Neural cell (in vitro differentiated cells): ENCODE measurements at regions not wholly inside any gene's neighbourhood (a gene's known extent, or its start where the extent isn't known, plus 50 kb on each side); places are given as distances from the start of the nearest gene placed in this dataset.

Experiments
- H2AFZ ChIP-seq: fragments of 200-600, 300-800 bp; sonication (generic), shearing (Covaris generic); 2 replicates; pipeline ENCODE4 v1.6.0; 2014; ENCODE audit warnings: low read depth, mild to moderate bottlenecking, antibody characterized with exemption, low read length, moderate library complexity
- H3F3A ChIP-seq: fragments of 200-600 bp; shearing (Covaris generic); 2 replicates; pipeline ENCODE4 v1.6.1; 2016; ENCODE audit warnings: mild to moderate bottlenecking, moderate library complexity, mixed read lengths, antibody characterized with exemption, low read length; ENCODE audit not compliant: insufficient read depth, poor library complexity, severe bottlenecking
- H3K27ac ChIP-seq: fragments of 200-600, 300-800 bp; sonication (generic), shearing (Covaris generic); 2 replicates; pipeline ENCODE4 v1.5.1; 2014; ENCODE audit warnings: mild to moderate bottlenecking, low read length, moderate library complexity
- H3K27me3 ChIP-seq: fragments of 300-800, 200-600 bp; sonication (generic), shearing (Covaris generic); 2 replicates; pipeline ENCODE4 v1.6.0; 2014; ENCODE audit warnings: mild to moderate bottlenecking, low read depth, low read length, moderate library complexity; ENCODE audit not compliant: insufficient read depth
- H3K36me3 ChIP-seq: fragments of 300-800, 200-600 bp; sonication (generic), shearing (Covaris generic); 2 replicates; pipeline ENCODE4 v1.5.1; 2014; ENCODE audit warnings: mild to moderate bottlenecking, antibody characterized with exemption, low read length, moderate library complexity; ENCODE audit not compliant: insufficient read depth
- H3K4me2 ChIP-seq: fragments of 300-800, 200-600 bp; sonication (generic), shearing (Covaris generic); 2 replicates; pipeline ENCODE4 v1.6.0; 2014; ENCODE audit warnings: mild to moderate bottlenecking, low read length
- H3K4me3 ChIP-seq: fragments of 300-800, 200-600 bp; sonication (generic), shearing (Covaris generic); 2 replicates; pipeline ENCODE4 v1.5.1; 2014; ENCODE audit warnings: mild to moderate bottlenecking, low read length, moderate library complexity
- H3K79me2 ChIP-seq: fragments of 200-600 bp; shearing (Covaris generic); replicated peaks from 2 replicates; pipeline ENCODE4 v1.6.0; 2014; ENCODE audit warnings: mild to moderate bottlenecking, low read length, moderate library complexity; ENCODE audit not compliant: insufficient read depth
- H3K9ac ChIP-seq: fragments of 300-800, 200-600 bp; sonication (generic), shearing (Covaris generic); 2 replicates; pipeline ENCODE4 v1.6.1; 2016; ENCODE audit warnings: mild to moderate bottlenecking, low read length, mixed read lengths
- H3K9me2 ChIP-seq: fragments of 200-600 bp; shearing (Covaris generic); 2 replicates; pipeline ENCODE4 v1.6.1; 2016; ENCODE audit warnings: mild to moderate bottlenecking, low read length, mixed read lengths; ENCODE audit not compliant: insufficient read depth
- H3K9me3 ChIP-seq: fragments of 200-600, 300-800 bp; sonication (generic), shearing (Covaris generic); 2 replicates; pipeline ENCODE4 v1.6.1; 2016; ENCODE audit warnings: mild to moderate bottlenecking, mixed run types, low read length, moderate library complexity, mixed read lengths
- H4K20me1 ChIP-seq: fragments of 200-600 bp; shearing (Covaris generic); 2 replicates; pipeline ENCODE4 v1.6.1; 2016; ENCODE audit warnings: mild to moderate bottlenecking, mixed run types; ENCODE audit not compliant: insufficient read depth
- EP300 ChIP-seq: fragments of 450-650 bp; conservative IDR thresholded peaks from 2 replicates; pipeline ENCODE4 v1.6.1; 2014; ENCODE audit warnings: antibody characterized with exemption, mild to moderate bottlenecking, moderate library complexity; ENCODE audit not compliant: poor library complexity, severe bottlenecking
- EZH2 ChIP-seq: fragments of 200-600, 300-800 bp; shearing (Covaris generic), sonication (generic); IDR thresholded peaks from 2 replicates; pipeline ENCODE4 v1.6.1; 2014; ENCODE audit warnings: antibody characterized with exemption, low read length, borderline replicate concordance, mild to moderate bottlenecking; ENCODE audit not compliant: insufficient read depth, poor library complexity, severe bottlenecking
- MXI1 ChIP-seq: fragments of 450-650 bp; conservative IDR thresholded peaks from 2 replicates; pipeline ENCODE4 v1.6.1; 2014; ENCODE audit warnings: antibody characterized with exemption, mild to moderate bottlenecking; ENCODE audit not compliant: poor library complexity, severe bottlenecking
- POLR2AphosphoS5 ChIP-seq: IDR thresholded peaks from 2 replicates; pipeline ENCODE4 v1.6.1; 2012
- RAD21 ChIP-seq: fragments of 450-650 bp; conservative IDR thresholded peaks from 2 replicates; pipeline ENCODE4 v1.6.1; 2014; ENCODE audit warnings: antibody characterized with exemption, mild to moderate bottlenecking, moderate library complexity
- SMC3 ChIP-seq: fragments of 450-650 bp; conservative IDR thresholded peaks from 2 replicates; pipeline ENCODE4 v1.6.1; 2014; ENCODE audit warnings: antibody characterized with exemption, mild to moderate bottlenecking, moderate library complexity; ENCODE audit not compliant: poor library complexity
- TAF1 ChIP-seq: IDR thresholded peaks from 2 replicates; pipeline ENCODE4 v1.6.1; 2012; ENCODE audit warnings: low read depth
- TF ChIP-seq, protein P1 (sequence below): fragments of 450-650 bp; IDR thresholded peaks from 2 replicates; pipeline ENCODE4 v1.5.1; 2014; ENCODE audit warnings: antibody characterized with exemption, mild to moderate bottlenecking, moderate library complexity; ENCODE audit not compliant: poor library complexity, severe bottlenecking
- TF ChIP-seq, protein P2 (sequence below): IDR thresholded peaks from 2 replicates; pipeline ENCODE4 v1.6.1; 2012; ENCODE audit warnings: borderline replicate concordance

GRCh38 chr9:79428422-79428821, 143.3 kb upstream of the TLE4 start:
- TF ChIP-seq TAF1 (no peak), SMC3 (no peak), POLR2AphosphoS5 (no peak), RAD21 (no peak), MXI1 (no peak)
- TF ChIP-seq, protein P1, sequence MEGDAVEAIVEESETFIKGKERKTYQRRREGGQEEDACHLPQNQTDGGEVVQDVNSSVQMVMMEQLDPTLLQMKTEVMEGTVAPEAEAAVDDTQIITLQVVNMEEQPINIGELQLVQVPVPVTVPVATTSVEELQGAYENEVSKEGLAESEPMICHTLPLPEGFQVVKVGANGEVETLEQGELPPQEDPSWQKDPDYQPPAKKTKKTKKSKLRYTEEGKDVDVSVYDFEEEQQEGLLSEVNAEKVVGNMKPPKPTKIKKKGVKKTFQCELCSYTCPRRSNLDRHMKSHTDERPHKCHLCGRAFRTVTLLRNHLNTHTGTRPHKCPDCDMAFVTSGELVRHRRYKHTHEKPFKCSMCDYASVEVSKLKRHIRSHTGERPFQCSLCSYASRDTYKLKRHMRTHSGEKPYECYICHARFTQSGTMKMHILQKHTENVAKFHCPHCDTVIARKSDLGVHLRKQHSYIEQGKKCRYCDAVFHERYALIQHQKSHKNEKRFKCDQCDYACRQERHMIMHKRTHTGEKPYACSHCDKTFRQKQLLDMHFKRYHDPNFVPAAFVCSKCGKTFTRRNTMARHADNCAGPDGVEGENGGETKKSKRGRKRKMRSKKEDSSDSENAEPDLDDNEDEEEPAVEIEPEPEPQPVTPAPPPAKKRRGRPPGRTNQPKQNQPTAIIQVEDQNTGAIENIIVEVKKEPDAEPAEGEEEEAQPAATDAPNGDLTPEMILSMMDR, result no peak
- TF ChIP-seq, protein P2, sequence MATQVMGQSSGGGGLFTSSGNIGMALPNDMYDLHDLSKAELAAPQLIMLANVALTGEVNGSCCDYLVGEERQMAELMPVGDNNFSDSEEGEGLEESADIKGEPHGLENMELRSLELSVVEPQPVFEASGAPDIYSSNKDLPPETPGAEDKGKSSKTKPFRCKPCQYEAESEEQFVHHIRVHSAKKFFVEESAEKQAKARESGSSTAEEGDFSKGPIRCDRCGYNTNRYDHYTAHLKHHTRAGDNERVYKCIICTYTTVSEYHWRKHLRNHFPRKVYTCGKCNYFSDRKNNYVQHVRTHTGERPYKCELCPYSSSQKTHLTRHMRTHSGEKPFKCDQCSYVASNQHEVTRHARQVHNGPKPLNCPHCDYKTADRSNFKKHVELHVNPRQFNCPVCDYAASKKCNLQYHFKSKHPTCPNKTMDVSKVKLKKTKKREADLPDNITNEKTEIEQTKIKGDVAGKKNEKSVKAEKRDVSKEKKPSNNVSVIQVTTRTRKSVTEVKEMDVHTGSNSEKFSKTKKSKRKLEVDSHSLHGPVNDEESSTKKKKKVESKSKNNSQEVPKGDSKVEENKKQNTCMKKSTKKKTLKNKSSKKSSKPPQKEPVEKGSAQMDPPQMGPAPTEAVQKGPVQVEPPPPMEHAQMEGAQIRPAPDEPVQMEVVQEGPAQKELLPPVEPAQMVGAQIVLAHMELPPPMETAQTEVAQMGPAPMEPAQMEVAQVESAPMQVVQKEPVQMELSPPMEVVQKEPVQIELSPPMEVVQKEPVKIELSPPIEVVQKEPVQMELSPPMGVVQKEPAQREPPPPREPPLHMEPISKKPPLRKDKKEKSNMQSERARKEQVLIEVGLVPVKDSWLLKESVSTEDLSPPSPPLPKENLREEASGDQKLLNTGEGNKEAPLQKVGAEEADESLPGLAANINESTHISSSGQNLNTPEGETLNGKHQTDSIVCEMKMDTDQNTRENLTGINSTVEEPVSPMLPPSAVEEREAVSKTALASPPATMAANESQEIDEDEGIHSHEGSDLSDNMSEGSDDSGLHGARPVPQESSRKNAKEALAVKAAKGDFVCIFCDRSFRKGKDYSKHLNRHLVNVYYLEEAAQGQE, result no peak
- no peaks in the 10 kb centered on the region for H3K9me2 ChIP-seq
- H3K27ac ChIP-seq, result no peak overlapping the region
- no peaks in the 10 kb centered on the region for H3K36me3 ChIP-seq
- no peak overlapping the region for H3K4me3 ChIP-seq
- H3K4me2 ChIP-seq, result no peak overlapping the region
- no peaks in the 10 kb centered on the region for H3K9me3 ChIP-seq
- no peaks in the 10 kb centered on the region for H3K79me2 ChIP-seq
- H3F3A ChIP-seq, result no peaks in the 10 kb centered on the region
- no peaks in the 10 kb centered on the region for H3K27me3 ChIP-seq
- H4K20me1 ChIP-seq, result no peaks in the 10 kb centered on the region
- no peak overlapping the region for H3K9ac ChIP-seq
- no peak overlapping the region for H2AFZ ChIP-seq

GRCh38 chr9:79430619-79431018, 141.1 kb upstream of the TLE4 start:
- Histone ChIP-seq H3K27me3 (no peaks in the 10 kb centered on the region), H3K79me2 (no peaks in the 10 kb centered on the region), H3K9me3 (no peaks in the 10 kb centered on the region), H3K4me3 (no peak overlapping the region), H3K9me2 (no peaks in the 10 kb centered on the region), H3K4me2 (no peak overlapping the region), H3K36me3 (no peaks in the 10 kb centered on the region), H3K27ac (no peak overlapping the region), H2AFZ (no peak overlapping the region), H3K9ac (no peak overlapping the region), H4K20me1 (no peaks in the 10 kb centered on the region), H3F3A (no peaks in the 10 kb centered on the region)
- TF ChIP-seq SMC3 (no peak), POLR2AphosphoS5 (no peak), TAF1 (no peak), RAD21 (no peak), EZH2 (no peak), MXI1 (no peak), EP300 (no peak)
- TF ChIP-seq, protein P2, result no peak
- TF ChIP-seq, protein P1, result no peak
